Heart right ventricle (tissue), 16 donors: ENCODE measurements at regions not wholly inside any gene's neighbourhood (a gene's known extent, or its start where the extent isn't known, plus 50 kb on each side); places are given as distances from the start of the nearest gene placed in this dataset.

Source experiments
- ATAC-seq, 8 donors: fragments of 200-7000 bp; cut with Tn5 transposase; one replicate each; pipeline ENCODE4 v1.9.1; 2020; ENCODE audit warnings: mild to moderate bottlenecking in 8 of 8, moderate library complexity in 8 of 8, moderate number of reproducible peaks in 1 of 8
- DNase-seq, 2 donors: peaks; one replicate each; pipeline ENCODE4 v3.0.0-alpha.2; 2020
- H3K27ac ChIP-seq, 10 donors: fragments of 200-600 bp; sonication (generic) in 2 of 10; one replicate each; pipeline versions ENCODE4 v1.5.0 to v1.8.0; 2020 to 2022; ENCODE audit warnings: mild to moderate bottlenecking in 3 of 10
- H3K27me3 ChIP-seq, 7 donors: fragments of 200-600 bp; one replicate each; pipeline ENCODE4 v1.8.0; 2021 to 2022; ENCODE audit warnings: mild to moderate bottlenecking in 2 of 7
- H3K36me3 ChIP-seq, 9 donors: fragments of 200-600 bp; sonication (generic) in 1 of 9; one replicate each; pipeline versions ENCODE4 v1.5.0 to v1.8.0; 2020 to 2022; ENCODE audit warnings: mild to moderate bottlenecking in 2 of 9
- H3K4me1 ChIP-seq, 9 donors: fragments of 200-600 bp; sonication (generic) in 1 of 9; one replicate each; pipeline versions ENCODE4 v1.5.0 to v1.8.0; 2020 to 2022; ENCODE audit warnings: mild to moderate bottlenecking in 4 of 9
- H3K4me3 ChIP-seq, 10 donors: fragments of 200-600 bp; sonication (generic) in 2 of 10; one replicate each; pipeline versions ENCODE4 v1.5.0 to v1.8.0; 2020 to 2022; ENCODE audit warnings: mild to moderate bottlenecking in 7 of 10, moderate library complexity in 2 of 10
- H3K9me3 ChIP-seq, 11 donors: fragments of 200-600 bp in 10 of 11; sonication (generic) in 2 of 11; one replicate each; pipeline versions ENCODE4 v1.5.0 to v1.8.0; 2013 to 2022; ENCODE audit warnings: mild to moderate bottlenecking in 2 of 11, control low read depth in 1 of 11, moderate library complexity in 1 of 11
- WGBS, 2 donors: extraction: QIAGEN DNeasy Blood & Tissue Kit; methylation state at CpG; one replicate each; pipeline ENCODE4 v1.1.7; 2013; ENCODE audit warnings: inconsistent platforms in 1 of 2; 5-methylcytosine and 5-hydroxymethylcytosine counted together
- intact Hi-C, 10 donors: fragments of 100-400 bp; cut with DNase I; formaldehyde crosslinking; loops; one replicate each; pipeline versions ENCODE4 v1.11.1 to v1.14.2; 2022
- TF ChIP-seq, protein P1 (sequence below), 9 donors: fragments of 200-600 bp; sonication (generic) in 2 of 9; IDR thresholded peaks; one replicate each; pipeline versions ENCODE4 v1.5.0 to v1.8.0; 2021 to 2022; ENCODE audit warnings: antibody characterized with exemption in 9 of 9, mild to moderate bottlenecking in 5 of 9, moderate library complexity in 1 of 9
- donor health status: Arrhythmogenic right ventricular cardiomyopathy.
- donor health status: ischemic (EF 13 %, LVEDD 7.1; RV severe dilation, severe dysfunction).
- donor health status: healthy with polysubstance abuse.
- donor health status: DM: no; HTN: yes; CAD: no.
- donor health status: DM: no; HTN: no; CAD: no.
- donor health status: ischemic (EF 25% LVEDD 6.9; RV normal size, moderate dysfunction).
- donor health status: ischemic (EF 25% LVEDD 5.7; RV mildly dilated, moderate dysfunction).
- donor health status: healthy.
- donor health status: DM: yes; HTN: yes; CAD: no.
- donor health status: Ischemic cardiomyopathy.
- donor health status: ischemic (EF 35%, LVEDD 5.7; RV mildly dilated, moderate dysfunction).
- donor health status: nonischemic (EF 11% LVEDD 7.7; RV severe dilation, severe dysfunction).
- donor health status: DM: yes; HTN: yes; CAD: no.
- donor health status: PGD.
- donor health status: ischemic (EF 29% LVEDD 5.4; RV normal size, mild dysfunction).
- donor health status: nonischemic (EF 23%, LVEDD 6.1; RV moderate dilation, normal function).

DNA sequence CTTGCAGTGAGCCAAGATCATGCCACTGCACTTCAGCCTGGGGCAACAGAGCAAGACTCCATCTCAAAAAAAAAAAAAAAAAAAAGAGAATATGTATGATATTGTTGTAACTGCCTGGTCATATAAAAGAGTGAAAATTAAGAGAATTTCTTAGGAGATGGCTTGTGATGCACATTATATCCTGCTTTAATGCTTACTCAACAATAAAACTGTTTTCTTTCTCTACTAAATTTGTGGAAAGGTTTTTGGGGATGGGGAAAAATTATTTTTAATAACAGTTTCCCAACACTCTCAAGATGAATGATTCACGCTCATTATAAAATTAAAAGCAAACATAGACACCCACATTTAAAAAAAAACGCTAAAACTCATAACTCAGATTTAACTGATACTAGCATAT is 1163.0 kb downstream of the SI start:
- Histone ChIP-seq H3K4me3 (no peak overlapping the region), H3K27me3 (no peaks in the 10 kb centered on the region), H3K36me3 (no peaks in the 10 kb centered on the region), H3K27ac (no peak overlapping the region), H3K4me1 (no peaks in the 10 kb centered on the region), H3K9me3 (no peaks in the 10 kb centered on the region)
- DNase-seq = no peak
- intact Hi-C loops = no loop called here
- TF ChIP-seq, protein P1, sequence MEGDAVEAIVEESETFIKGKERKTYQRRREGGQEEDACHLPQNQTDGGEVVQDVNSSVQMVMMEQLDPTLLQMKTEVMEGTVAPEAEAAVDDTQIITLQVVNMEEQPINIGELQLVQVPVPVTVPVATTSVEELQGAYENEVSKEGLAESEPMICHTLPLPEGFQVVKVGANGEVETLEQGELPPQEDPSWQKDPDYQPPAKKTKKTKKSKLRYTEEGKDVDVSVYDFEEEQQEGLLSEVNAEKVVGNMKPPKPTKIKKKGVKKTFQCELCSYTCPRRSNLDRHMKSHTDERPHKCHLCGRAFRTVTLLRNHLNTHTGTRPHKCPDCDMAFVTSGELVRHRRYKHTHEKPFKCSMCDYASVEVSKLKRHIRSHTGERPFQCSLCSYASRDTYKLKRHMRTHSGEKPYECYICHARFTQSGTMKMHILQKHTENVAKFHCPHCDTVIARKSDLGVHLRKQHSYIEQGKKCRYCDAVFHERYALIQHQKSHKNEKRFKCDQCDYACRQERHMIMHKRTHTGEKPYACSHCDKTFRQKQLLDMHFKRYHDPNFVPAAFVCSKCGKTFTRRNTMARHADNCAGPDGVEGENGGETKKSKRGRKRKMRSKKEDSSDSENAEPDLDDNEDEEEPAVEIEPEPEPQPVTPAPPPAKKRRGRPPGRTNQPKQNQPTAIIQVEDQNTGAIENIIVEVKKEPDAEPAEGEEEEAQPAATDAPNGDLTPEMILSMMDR (IDR thresholded peaks at IDR 0.05) = no peak
- 91 to 92% methylated on average over 2 of the region's 2 CpGs for WGBS, 2 donors
- no peak for ATAC-seq

DNA sequence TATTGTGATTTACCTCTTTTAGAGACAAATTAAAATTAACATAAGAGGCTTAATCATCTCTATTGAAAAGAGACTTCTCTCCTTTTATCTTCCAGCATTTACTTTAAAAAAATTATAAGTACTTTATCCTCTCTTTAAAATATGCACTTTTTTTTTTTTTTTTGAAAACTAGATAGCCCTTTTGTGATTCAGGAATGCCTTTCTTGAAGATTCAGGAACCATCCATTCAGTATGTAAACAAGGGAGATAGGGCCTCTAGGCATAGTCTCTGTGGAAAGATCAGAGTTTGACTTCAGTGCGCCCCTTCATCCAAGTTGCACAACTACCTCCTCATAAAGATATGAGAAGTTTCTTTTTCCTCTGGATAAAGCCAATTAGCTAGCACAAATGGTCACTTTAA is 1163.7 kb downstream of the SI start:
- Histone ChIP-seq H3K27me3 (no peaks in the 10 kb centered on the region), H3K4me1 (no peaks in the 10 kb centered on the region), H3K4me3 (no peak overlapping the region), H3K36me3 (no peaks in the 10 kb centered on the region), H3K9me3 (no peaks in the 10 kb centered on the region), H3K27ac (no peak overlapping the region)
- ATAC-seq (no peak), DNase-seq (no peak)
- intact Hi-C loops = no loop called here
- WGBS, 2 donors = 82 to 89% methylated on average over 1 of the region's 1 CpG
- TF ChIP-seq, protein P1 (IDR thresholded peaks at IDR 0.05) = no peak

DNA sequence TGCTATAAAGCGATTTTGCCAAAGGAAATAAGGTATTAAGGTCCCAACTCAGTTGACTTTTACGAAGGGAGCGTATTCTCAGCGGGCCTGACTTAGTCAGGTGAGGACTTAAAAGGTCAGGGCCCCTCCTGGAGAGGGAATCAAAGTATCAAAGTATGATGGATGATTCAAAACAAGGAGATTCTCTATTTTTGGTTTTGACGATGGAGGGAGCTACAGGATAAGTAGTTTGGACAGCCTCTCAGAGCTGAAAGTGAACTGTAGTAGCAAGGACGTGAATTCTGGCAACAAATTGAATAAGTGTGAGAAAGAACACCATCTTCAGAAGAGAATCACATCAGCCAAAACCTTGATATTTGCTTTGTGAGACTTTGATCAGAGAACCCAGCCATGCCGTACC is 1186.5 kb downstream of the SI start:
- H3K27me3 ChIP-seq = no peaks in the 10 kb centered on the region
- ATAC-seq = no peak
- 80 to 87% methylated on average over 7 of the region's 7 CpGs for WGBS, 2 donors
- no peak overlapping the region for H3K4me3 ChIP-seq
- no peaks in the 10 kb centered on the region for H3K36me3 ChIP-seq
- intact Hi-C loops = no loop called here
- TF ChIP-seq, protein P1 (IDR thresholded peaks at IDR 0.05) = no peak
- H3K9me3 ChIP-seq = no peaks in the 10 kb centered on the region
- H3K27ac ChIP-seq = no peak overlapping the region
- no peak for DNase-seq
- H3K4me1 ChIP-seq = no peaks in the 10 kb centered on the region

DNA sequence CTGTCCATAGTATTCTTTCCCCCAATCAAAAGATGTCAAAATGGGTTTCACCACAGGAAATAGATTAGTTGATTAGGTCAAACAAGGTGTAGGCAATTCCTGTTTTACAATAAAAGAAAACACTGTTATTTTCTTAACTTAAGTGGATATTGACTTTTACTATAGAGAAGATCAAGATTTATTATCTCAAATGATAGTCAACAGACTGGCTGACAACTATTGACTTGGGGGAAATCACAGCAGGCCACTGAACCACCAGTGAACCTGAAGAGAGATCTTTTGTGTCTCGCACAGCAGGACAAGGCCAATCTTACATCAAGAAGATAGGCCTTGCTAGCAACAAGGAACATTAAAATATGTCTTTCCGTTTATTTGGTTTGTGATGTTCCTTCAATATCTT is 1187.6 kb downstream of the SI start:
- ATAC-seq = no peak
- peaks cover 0 to 5% (median 0%) of the 10 kb centered on the region in 11 donors for H3K9me3 ChIP-seq
- no peak for DNase-seq
- WGBS, 2 donors = 42 to 59% methylated on average over 2 of the region's 2 CpGs
- no peak overlapping the region for H3K27ac ChIP-seq
- H3K27me3 ChIP-seq = no peaks in the 10 kb centered on the region
- H3K4me3 ChIP-seq = no peak overlapping the region
- intact Hi-C loops = no loop called here
- no peaks in the 10 kb centered on the region for H3K36me3 ChIP-seq
- TF ChIP-seq, protein P1 (IDR thresholded peaks at IDR 0.05) = no peak
- H3K4me1 ChIP-seq = no peaks in the 10 kb centered on the region

DNA sequence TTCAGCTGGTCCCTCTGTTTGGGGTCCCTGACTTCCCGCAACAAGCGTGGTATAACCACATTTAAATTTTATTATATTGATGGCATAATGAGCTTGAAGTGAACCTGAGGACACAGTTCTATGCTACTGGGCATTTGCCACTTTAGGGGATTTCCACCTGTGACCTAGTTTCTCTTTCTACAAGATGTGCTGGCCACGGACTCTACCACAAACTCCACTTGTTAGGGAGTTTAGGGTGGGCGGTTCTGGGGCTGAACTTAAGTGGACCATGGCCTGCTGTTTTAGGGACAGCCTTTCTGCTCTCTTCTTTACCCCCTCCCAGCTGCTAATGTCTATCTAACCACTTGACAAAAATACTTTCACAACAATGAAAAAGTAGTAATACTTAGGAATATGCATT is 1199.1 kb downstream of the SI start:
- Histone ChIP-seq H3K9me3 (peaks cover 0 to 35% (median 16%) of the 10 kb centered on the region in 11 donors), H3K4me3 (no peak overlapping the region), H3K27ac (no peak overlapping the region), H3K4me1 (no peaks in the 10 kb centered on the region), H3K27me3 (no peaks in the 10 kb centered on the region), H3K36me3 (no peaks in the 10 kb centered on the region)
- WGBS, 2 donors = 94 to 95% methylated on average over 4 of the region's 4 CpGs
- TF ChIP-seq, protein P1 (IDR thresholded peaks at IDR 0.05) = no peak
- DNase-seq (no peak), ATAC-seq (no peak)
- intact Hi-C loops = no loop called here
